ENCODE measurements at regions not wholly inside any gene's neighbourhood (a gene's known extent, or its start where the extent isn't known, plus 50 kb on each side); places are given as distances from the start of the nearest gene placed in this dataset.

GRCh38 chr13:25044071-25044470 lies 51.9 kb upstream of the PABPC3 start:
- no peak for DNase-seq
- H3K27me3 Mint-ChIP-seq (ENCODE audit: unreplicated experiment), result peaks cover 66% of the 10 kb centered on the region
- TF ChIP-seq CTCF (IDR thresholded peaks at IDR 0.05; ENCODE audit: unreplicated experiment), result no peak
- no peaks in the 10 kb centered on the region for H3K4me1 Mint-ChIP-seq (ENCODE audit: low read depth, unreplicated experiment)
- H3K4me3 Mint-ChIP-seq (ENCODE audit: low read depth, unreplicated experiment), result no peak overlapping the region
- no peaks in the 10 kb centered on the region for H3K9me3 Mint-ChIP-seq (ENCODE audit: low read depth, unreplicated experiment)
- H3K36me3 Mint-ChIP-seq (ENCODE audit: insufficient read depth, unreplicated experiment), result no peaks in the 10 kb centered on the region
- no TSS peak for BruUV-seq (replicated peaks)
- no peak overlapping the region for H3K27ac Mint-ChIP-seq (ENCODE audit: unreplicated experiment)
- intact Hi-C loops (cut with micrococcal nuclease; ENCODE audit: unreplicated experiment), result no loop called here
- CTCF ChIA-PET, result interaction anchor here (0.6 kb wide), 1 partner anchor 60 kb away, joined by 4 read pairs; no protein-coding TSS in a partner anchor
